ENCODE measurements at regions not wholly inside any gene's neighbourhood (a gene's known extent, or its start where the extent isn't known, plus 50 kb on each side); places are given as distances from the start of the nearest gene placed in this dataset.

- H3K9me3 ChIP-seq = no peaks in the 10 kb centered on the region
- H3K36me3 ChIP-seq = no peaks in the 10 kb centered on the region
- DNase-seq = no peak
- no peak overlapping the region for H3K27ac ChIP-seq
- no peak overlapping the region for H3K4me3 ChIP-seq
- TF ChIP-seq CTCF (IDR thresholded peaks at IDR 0.05) = no peak
- no peak for TF ChIP-seq POLR2A (IDR thresholded peaks at IDR 0.05)
- H3K4me1 ChIP-seq = no peaks in the 10 kb centered on the region
- no peaks in the 10 kb centered on the region for H3K27me3 ChIP-seq
- intact Hi-C loops (cut with DNase I; ENCODE audit: low total_unique reads) = no loop called here
Observed at GRCh38 chr16:6835941-6836340, 496.7 kb upstream of the RBFOX1 start.

GRCh38 chr16:6835516-6835915 is 497.1 kb upstream of the RBFOX1 start:
- TF ChIP-seq CTCF (IDR thresholded peaks at IDR 0.05) (no peak), POLR2A (IDR thresholded peaks at IDR 0.05) (no peak)
- H3K4me3 ChIP-seq = no peak overlapping the region
- no peak overlapping the region for H3K27ac ChIP-seq
- no peaks in the 10 kb centered on the region for H3K36me3 ChIP-seq
- no peaks in the 10 kb centered on the region for H3K4me1 ChIP-seq
- H3K9me3 ChIP-seq = no peaks in the 10 kb centered on the region
- intact Hi-C loops (cut with DNase I; ENCODE audit: low total_unique reads) = no loop called here
- DNase-seq = no peak
- H3K27me3 ChIP-seq = no peaks in the 10 kb centered on the region

- no peak overlapping the region for H3K27ac ChIP-seq
- intact Hi-C loops (cut with DNase I; ENCODE audit: low total_unique reads) = no loop called here
- no peaks in the 10 kb centered on the region for H3K36me3 ChIP-seq
- H3K9me3 ChIP-seq = peaks cover 0 to 4% of the 10 kb centered on the region in 2 donors
- no peak for TF ChIP-seq POLR2A (IDR thresholded peaks at IDR 0.05)
- TF ChIP-seq CTCF (IDR thresholded peaks at IDR 0.05) = no peak
- no peak for DNase-seq
- no peak overlapping the region for H3K4me3 ChIP-seq
- no peaks in the 10 kb centered on the region for H3K27me3 ChIP-seq
- no peaks in the 10 kb centered on the region for H3K4me1 ChIP-seq
Observed at GRCh38 chr16:6828690-6829089, 504.0 kb upstream of the RBFOX1 start.

GRCh38 chr16:6827931-6828330 is 504.7 kb upstream of the RBFOX1 start:
- H3K27me3 ChIP-seq = no peaks in the 10 kb centered on the region
- no peak for TF ChIP-seq POLR2A (IDR thresholded peaks at IDR 0.05)
- no peak for TF ChIP-seq CTCF (IDR thresholded peaks at IDR 0.05)
- no peak for DNase-seq
- H3K4me1 ChIP-seq = no peaks in the 10 kb centered on the region
- H3K27ac ChIP-seq = no peak overlapping the region
- H3K4me3 ChIP-seq = no peak overlapping the region
- no peaks in the 10 kb centered on the region for H3K36me3 ChIP-seq
- intact Hi-C loops (cut with DNase I; ENCODE audit: low total_unique reads) = no loop called here
- H3K9me3 ChIP-seq = peaks cover 0 to 4% of the 10 kb centered on the region in 2 donors

GRCh38 chr16:6827267-6827666 is 505.4 kb upstream of the RBFOX1 start:
- intact Hi-C loops (cut with DNase I; ENCODE audit: low total_unique reads) = no loop called here
- TF ChIP-seq POLR2A (IDR thresholded peaks at IDR 0.05) (no peak), CTCF (IDR thresholded peaks at IDR 0.05) (no peak)
- Histone ChIP-seq H3K4me3 (no peak overlapping the region), H3K4me1 (no peaks in the 10 kb centered on the region), H3K27me3 (no peaks in the 10 kb centered on the region), H3K27ac (no peak overlapping the region), H3K9me3 (peaks cover 0 to 4% of the 10 kb centered on the region in 2 donors), H3K36me3 (no peaks in the 10 kb centered on the region)
- no peak for DNase-seq

All from uterus (tissue), 3 donors.